AG04450 (cell line): ENCODE measurements at regions not wholly inside any gene's neighbourhood (a gene's known extent, or its start where the extent isn't known, plus 50 kb on each side); places are given as distances from the start of the nearest gene placed in this dataset.

ENCODE experiments used
- CTCF ChIA-PET: fragments of 300-600, 350-600 bp; formaldehyde crosslinking; extraction: SDS; loops from one replicate; lab custom pipeline; 2022; ENCODE audit warnings: antibody characterized with exemption, inconsistent platforms; lab: Charles Lee
- POLR2A ChIA-PET: fragments of 350-600 bp; formaldehyde crosslinking; extraction: SDS; loops from one replicate; lab custom pipeline; 2021; ENCODE audit warnings: antibody characterized with exemption, inconsistent platforms; lab: Yijun Ruan, JAX
- DNase-seq: peaks from one replicate; pipeline ENCODE4 v3.0.0-alpha.2; 2011; ENCODE audit warnings: low read depth, low spot score
- H3K27ac ChIP-seq: one replicate; pipeline ENCODE4 v1.5.1; 2012; ENCODE audit warnings: low read depth, low read length, control low read depth
- H3K27me3 ChIP-seq: one replicate; pipeline ENCODE4 v1.6.0; 2012; ENCODE audit warnings: low read length; ENCODE audit not compliant: control insufficient read depth, insufficient read depth
- H3K4me3 ChIP-seq: 2 replicates; pipeline ENCODE4 v1.5.1; 2011; ENCODE audit warnings: mild to moderate bottlenecking, low read depth, low read length, control low read depth
- H3K9me3 ChIP-seq: 2 replicates; pipeline ENCODE4 v1.5.1; 2012; ENCODE audit warnings: low read length; ENCODE audit not compliant: control insufficient read depth, insufficient read depth
- CTCF ChIP-seq: IDR thresholded peaks from 2 replicates; pipeline ENCODE4 v1.5.1; 2011; ENCODE audit warnings: low read depth, low read length, control low read depth, inconsistent platforms

DNA sequence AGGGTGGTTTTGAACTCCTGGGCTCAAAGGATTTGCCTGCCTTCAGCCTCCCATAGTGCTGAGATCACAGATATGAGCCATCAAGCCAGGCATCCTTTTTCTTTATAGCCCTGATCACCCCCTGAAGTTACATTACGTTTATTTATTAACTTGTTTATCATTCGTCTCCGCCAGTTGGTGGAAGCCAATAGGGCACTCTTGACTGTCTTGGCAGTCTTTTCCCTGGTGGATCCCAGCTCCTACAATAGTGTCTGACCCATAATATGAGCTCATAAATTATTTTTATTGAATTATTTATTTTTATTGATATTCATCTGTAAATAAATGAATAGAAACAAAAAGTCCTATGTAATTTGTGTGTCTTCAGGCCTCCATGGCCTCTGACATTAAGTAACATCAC, 484.3 kb upstream of the FAT1 start:
- no peak overlapping the region for H3K27ac ChIP-seq
- CTCF ChIA-PET: no interaction called here
- no peak for TF ChIP-seq CTCF
- no peaks in the 10 kb centered on the region for H3K27me3 ChIP-seq
- POLR2A ChIA-PET: no interaction called here
- no peaks in the 10 kb centered on the region; the same call in none of the 2 replicates for H3K9me3 ChIP-seq
- no peak overlapping the region for H3K4me3 ChIP-seq
- DNase-seq: no peak

DNA sequence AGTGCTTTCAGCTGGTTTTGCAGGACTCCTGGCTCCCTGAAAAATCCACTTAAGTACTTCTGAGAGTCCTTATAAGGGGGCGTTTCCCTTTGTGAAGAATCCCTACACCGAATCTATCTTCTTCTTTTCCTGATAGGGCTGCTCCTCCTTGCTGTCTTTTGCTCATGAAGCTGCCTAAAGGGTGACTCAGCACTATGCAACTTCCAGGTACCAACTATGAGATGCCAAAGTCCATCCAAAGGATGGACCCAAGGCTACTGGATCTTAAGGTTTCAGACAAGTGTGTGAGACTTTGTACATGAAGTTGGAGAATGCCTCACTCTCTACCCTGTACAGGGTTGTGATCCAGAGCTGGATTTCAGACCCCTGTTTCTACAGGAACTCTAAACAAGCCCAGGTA, 485.0 kb upstream of the FAT1 start:
- Histone ChIP-seq H3K27ac (no peak overlapping the region), H3K4me3 (no peak overlapping the region), H3K9me3 (no peaks in the 10 kb centered on the region; the same call in none of the 2 replicates), H3K27me3 (no peaks in the 10 kb centered on the region)
- CTCF ChIA-PET: no interaction called here
- POLR2A ChIA-PET: no interaction called here
- no peak for TF ChIP-seq CTCF
- DNase-seq: no peak

GRCh38 chr4:187209921-187210613, 486.4 kb upstream of the FAT1 start:
- ChIA-PET CTCF (no interaction called here), POLR2A (no interaction called here)
- Histone ChIP-seq H3K9me3 (no peaks in the 10 kb centered on the region; the same call in none of the 2 replicates), H3K4me3 (no peak overlapping the region), H3K27ac (peak overlapping the region; percentile 80), H3K27me3 (no peaks in the 10 kb centered on the region)
- no peak for TF ChIP-seq CTCF
- peak; percentile 45 for DNase-seq

DNA sequence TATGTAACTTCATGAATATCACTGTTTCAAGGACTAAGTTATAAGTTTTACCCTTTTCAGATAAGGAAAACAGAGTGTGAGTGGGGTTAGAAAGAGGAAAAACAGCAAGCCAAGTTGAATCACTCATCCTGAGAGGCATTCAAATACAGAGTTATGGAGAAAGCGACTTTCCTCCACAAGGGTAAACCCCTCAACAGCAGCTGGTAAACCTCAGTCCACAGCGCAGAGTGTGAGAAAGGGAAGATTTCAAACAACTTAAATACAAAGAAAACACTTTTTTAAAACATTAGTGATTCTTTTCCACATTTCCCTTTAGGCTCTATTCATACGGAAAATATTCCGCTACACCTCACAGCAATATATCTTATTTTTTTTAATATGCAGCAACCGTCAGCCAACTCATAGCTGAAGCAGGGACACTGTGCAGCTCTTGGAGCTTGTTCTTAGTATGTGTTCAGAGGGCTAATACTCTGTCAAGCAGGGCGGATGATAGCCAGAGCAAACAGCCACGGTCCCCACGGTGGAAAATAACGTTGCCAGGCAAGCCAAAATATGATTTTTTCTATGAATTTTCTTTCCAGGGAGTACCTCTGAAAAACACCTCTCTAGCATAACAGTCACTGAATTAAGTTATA, 488.9 kb upstream of the FAT1 start:
- POLR2A ChIA-PET: no interaction called here
- no peak overlapping the region for H3K4me3 ChIP-seq
- no peak for TF ChIP-seq CTCF
- peaks cover 4% of the 10 kb centered on the region; the same call in 1 of the 2 replicates for H3K9me3 ChIP-seq
- CTCF ChIA-PET: no interaction called here
- no peak for DNase-seq
- H3K27me3 ChIP-seq: no peaks in the 10 kb centered on the region
- no peak overlapping the region for H3K27ac ChIP-seq

DNA sequence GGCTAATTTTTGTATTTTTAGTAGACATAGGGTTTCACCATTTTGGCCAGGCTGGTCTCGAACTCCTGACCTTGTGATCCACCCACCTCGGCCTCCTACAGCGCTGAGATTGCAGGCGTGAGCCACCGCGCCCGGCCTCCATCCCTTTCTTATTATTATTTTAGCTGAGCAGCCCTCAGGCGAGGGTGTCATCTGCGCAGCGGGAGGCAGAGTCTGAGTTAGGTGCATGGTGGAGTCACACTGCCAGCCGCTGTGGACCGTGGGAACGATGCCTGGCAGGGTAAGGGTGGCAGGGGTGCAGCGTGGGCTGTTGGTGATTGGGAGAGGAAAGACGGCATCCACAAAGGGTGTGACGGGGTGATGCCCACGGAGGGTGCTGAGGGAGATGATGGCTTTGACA, 491.8 kb upstream of the FAT1 start:
- POLR2A ChIA-PET: no interaction called here
- Histone ChIP-seq H3K27me3 (no peaks in the 10 kb centered on the region), H3K4me3 (no peak overlapping the region), H3K9me3 (peaks cover 4% of the 10 kb centered on the region; the same call in 1 of the 2 replicates), H3K27ac (no peak overlapping the region)
- CTCF ChIA-PET: no interaction called here
- TF ChIP-seq CTCF: no peak
- no peak for DNase-seq
